HG02678 (cell line): ENCODE measurements at regions not wholly inside any gene's neighbourhood (a gene's known extent, or its start where the extent isn't known, plus 50 kb on each side); places are given as distances from the start of the nearest gene placed in this dataset.

Experiments used
- ATAC-seq: cut with Tn5 transposase; IDR thresholded peaks from one replicate; pipeline ENCODE4 v1.9.1; 2021; ENCODE audit warnings: mild to moderate bottlenecking, moderate library complexity; ENCODE audit not compliant: unreplicated experiment

DNA sequence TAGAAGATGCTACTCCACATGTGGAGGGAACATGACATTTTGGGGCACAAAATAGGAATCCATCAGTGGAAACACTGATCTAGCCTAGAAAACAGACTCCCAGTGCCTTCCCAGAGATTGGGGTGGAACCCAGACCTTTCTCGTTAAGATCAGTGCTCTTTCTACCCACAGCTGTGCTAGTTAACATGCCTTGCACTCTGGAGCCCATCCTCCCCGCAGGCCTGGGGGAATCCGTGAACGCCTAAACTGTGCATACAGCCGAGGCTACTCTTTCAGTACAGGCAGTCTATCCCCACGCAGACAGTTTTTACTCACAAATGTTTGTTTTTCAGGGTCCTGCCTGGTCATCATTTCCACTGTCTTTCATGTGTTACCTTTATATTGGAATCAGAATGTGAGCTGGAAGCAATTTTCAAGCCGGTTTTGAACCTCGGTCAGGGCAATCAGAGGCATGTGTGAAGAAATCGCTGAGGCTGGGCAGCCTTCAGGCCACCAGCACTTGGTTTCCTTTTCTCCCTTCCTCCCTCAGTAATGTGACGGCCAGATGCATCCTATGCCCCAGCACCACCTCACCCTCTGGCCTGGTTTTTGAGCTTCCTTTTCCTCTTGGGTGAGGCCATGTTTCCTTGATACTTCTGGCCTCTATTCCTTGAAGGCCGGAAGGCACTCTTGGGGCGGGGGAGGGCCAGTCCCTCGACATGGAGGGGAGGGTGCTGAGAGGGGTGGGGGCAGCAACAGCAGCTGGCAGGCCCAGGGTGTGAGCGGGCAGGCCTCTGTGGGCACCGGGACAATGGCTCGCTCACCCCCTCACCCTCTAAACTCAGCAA is 123.6 kb upstream of the GALNT15 start:
- no peak for ATAC-seq

DNA sequence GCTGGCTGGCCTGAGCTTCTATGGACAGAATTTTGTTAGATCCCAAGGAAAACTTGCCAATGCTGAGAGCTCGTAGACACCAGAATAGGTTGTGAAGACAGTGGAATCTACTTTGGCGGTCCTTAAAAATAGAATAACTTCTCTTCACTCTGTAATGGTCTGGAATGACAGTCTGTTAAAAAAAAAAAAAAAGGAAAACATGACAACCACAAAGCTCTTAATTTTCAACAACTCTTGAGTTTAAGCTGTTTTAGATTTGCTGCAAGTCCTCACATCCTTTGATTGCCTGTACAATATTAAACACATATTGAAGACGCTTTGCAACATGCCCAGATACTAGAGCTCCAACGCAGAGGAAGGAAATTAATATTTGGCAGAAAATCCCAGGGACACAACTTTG is 122.8 kb upstream of the GALNT15 start:
- no peak for ATAC-seq

DNA sequence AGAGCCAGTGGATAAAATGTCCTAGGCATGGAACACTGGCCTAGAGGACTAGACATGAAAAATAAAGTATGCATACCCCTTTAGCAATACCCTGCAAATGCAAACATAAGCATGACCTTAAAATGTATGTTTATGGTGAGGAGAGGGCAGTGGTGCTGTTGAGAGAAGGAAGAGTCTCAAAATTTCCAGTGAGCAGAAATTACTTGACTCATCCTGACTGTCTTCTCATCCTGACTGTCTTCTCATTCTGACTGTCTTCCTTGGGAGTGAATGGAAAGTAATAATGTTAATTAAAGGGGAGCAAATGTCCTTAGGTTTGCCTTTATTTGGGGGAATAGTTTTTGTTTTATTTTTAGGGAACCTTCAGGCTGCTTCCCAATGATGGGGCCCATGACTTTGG is 121.5 kb upstream of the GALNT15 start:
- ATAC-seq = no peak

DNA sequence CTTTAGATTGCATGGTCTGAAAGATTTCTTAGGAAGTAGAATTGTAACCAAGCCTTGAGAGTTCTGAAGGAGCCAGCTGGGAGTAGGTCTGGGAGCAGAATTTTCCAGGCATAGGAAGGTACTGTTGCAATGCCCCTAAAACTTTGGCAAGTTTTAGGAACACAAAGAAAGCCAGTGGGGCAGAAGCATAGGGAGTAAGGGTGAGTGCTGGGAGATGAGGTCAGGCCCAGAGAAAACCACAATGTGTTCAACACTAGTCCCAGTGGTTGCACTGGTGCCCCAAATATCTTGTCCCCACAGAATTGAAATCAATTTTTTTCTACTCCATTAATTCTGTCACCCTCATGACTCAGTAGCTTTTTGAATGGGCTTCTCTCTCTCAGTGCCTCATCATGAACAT is 120.7 kb upstream of the GALNT15 start:
- ATAC-seq = no peak

DNA sequence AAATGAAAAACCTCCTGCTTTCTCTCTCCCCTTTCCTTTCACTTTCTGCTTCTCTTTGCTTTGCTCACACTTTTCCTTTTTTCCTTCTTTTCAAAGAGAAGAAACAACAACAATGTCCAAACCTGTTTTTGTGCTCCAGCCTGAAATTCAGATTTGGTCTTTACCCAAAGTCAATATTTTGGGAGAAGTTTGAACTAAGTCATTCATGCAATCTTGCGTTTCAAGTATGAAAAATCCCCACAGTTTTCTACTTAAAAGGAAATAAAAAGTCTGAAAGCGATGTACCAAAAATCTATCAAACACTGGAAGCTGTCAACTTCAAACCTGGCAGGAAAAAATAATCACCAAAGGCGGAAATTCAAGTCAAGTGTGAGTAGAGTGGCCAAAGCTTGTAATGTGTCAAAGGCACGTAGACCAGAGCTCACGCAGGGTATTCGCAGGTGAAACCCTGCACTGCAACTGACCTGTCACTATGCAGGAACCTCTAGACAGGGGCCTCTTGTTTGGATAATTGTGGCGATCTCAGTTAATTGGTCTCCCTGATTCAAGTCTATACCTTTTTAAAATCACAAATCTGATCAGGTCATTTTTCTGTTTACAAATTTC is 118.8 kb upstream of the GALNT15 start:
- ATAC-seq = no peak

DNA sequence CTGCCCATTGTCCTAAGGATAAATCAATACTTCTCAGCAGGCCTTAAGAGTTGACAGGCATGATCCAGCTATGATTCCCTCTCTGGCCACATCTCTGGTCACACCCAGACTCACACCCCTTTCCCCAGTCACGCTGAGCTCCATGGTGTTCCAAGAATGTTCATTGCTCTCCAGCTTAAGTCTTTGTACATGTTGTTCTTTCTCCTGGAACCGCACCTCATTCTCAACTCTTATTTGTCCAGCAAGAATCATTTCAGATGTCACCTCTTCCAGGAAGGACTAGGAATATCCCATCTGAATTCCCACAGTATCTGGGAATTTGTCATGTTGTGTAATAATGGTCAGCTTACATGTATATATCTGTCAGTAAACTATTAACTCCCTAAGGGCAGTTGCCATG is 118.3 kb upstream of the GALNT15 start:
- ATAC-seq = no peak

DNA sequence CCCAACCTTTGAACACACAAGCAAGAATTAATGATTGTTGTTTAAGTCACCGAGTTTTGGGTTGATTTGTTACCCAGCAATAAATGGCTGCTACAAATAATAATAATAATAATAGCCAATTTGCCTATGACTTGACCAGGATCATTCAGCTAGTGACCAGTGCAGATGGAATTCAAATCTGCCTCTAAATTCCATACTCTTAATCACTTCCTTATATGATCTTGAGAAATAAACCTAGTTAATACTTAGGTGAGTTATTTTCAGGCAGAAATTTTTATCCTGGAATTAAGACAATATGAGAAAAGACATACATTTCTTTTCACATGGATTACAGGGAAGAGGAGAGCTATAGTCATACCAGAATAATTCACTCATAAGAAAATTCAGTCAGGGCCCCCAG is 116.0 kb upstream of the GALNT15 start:
- ATAC-seq = no peak

DNA sequence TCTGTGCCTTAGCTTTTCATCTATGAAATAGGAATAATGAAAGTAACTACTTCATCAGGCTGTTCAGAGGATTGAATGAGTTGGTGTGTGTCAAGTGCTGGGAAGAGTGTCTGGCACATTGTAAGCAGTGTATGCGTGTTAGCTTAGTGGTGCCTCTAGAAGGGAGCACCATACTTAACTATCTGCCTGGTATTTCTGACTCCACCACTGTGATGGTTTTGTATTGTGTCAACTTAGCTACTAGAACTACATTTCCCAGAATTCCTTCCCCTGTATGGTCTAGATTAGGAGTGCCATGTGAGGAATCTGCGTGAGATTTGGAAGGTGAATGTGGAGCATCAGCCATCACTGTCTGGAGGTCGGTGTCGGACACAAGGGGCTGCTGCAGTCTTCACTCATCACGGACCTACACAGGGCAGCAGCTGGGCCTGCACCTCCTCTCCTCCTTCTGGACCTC is 115.4 kb upstream of the GALNT15 start:
- ATAC-seq = no peak

DNA sequence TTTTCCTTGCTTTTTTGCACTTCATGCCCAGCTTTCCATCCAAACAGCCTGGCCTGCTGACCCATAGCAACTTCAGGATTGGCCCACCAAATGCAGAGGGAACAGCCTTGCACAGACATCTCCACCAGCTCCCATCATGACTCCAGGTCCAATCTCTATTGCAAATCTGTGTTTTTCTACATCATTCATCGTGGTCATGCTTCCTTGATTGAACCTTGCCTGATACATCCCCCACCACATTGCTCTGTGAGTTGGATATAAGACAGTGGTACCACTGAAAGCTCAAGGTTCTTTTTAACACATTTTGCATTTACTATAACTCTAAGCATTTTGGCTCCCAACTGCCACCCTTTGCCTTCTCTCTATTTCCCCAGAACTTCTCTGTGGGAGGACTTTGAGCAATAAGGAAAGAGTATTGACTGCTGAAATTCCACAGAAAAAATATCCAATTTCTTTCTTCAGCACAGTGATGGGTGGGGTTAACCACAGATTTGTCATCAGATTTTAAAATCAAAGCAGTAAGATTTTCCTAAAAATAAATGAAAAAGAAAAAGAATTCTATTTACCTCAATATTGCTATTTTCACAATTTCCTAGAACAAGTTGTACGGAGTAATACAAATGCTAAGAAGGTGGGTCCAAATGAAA is 114.6 kb upstream of the GALNT15 start:
- no peak for ATAC-seq

DNA sequence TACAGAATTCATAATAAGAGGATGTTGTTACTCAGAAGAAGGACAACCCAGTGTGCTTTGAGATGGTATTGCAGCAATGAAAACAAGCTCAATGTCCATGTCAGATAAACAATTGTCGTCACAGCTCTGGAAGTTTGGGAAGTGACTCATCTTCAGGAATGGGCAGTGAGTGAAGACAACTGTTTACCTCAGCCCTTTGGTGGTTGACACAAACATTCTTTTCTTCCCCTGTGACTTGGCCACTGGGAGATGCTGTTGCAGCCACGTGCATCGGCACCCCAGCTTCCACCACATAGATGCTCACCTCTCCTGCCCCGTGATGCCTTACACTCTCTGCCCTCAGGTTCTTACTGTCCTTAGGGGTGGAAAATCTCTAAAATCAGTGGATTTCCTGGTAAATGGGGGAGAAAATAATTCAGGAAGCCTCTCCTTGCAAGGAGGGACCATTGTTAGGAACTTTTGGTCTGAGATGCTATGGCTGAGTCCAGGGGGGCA is 114.1 kb upstream of the GALNT15 start:
- ATAC-seq = no peak

DNA sequence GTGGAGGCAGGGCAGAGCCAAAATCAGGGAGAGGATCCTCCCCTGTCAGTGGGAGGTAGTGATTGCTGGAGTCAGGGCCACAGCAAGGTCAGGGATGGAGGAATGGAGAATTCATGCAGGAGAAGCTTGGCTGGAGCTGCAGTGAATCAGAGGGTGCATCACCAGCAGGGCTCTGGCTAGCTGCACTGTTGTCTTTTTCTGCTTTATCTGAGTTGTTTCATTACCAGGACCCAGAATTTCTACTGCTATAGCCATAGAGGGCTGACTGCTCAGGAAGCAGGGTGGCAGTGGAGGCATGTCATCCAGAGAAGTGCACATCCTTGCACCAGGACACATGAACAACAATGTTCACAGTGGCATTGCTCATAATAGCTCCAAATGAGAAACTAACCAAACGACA is 113.5 kb upstream of the GALNT15 start:
- no peak for ATAC-seq

DNA sequence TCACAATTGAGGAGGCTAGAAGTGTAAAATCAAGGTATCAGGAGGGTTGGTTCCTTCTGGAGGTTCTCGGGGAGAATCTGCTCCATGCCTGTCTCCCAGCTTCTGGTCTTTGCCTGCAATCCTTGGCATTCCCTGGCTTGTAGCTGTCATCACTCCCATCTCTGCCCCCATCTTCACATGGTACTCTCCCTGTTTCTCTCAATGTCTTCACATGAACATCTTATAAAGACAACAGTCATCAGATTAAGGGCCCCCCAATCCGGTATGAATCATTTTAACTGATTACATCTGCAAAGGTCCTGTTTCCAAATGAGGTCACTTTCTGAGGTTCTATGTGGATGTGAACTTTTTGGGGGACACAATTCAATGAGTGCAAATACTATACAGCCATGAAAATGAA is 113.0 kb upstream of the GALNT15 start:
- no peak for ATAC-seq

DNA sequence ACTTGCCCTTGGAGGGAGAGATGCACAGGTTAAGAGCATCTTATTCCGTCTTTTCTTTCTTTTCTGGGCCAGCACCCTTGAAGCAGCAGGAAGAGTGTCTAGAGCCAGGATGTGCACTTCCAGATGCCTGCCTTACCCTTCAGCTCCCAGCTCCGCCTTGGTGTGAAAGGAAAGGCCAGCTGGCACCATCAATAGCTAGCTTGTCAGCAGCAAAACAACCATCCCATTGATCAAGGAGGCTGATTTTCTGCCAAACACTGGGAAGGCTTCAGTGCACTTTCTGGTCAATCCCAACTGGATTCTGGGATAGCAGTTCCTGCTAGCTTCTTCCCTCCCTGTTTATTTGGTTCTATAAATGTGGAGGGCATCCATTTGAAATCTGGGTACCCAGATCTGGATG is 110.9 kb upstream of the GALNT15 start:
- ATAC-seq = no peak

DNA sequence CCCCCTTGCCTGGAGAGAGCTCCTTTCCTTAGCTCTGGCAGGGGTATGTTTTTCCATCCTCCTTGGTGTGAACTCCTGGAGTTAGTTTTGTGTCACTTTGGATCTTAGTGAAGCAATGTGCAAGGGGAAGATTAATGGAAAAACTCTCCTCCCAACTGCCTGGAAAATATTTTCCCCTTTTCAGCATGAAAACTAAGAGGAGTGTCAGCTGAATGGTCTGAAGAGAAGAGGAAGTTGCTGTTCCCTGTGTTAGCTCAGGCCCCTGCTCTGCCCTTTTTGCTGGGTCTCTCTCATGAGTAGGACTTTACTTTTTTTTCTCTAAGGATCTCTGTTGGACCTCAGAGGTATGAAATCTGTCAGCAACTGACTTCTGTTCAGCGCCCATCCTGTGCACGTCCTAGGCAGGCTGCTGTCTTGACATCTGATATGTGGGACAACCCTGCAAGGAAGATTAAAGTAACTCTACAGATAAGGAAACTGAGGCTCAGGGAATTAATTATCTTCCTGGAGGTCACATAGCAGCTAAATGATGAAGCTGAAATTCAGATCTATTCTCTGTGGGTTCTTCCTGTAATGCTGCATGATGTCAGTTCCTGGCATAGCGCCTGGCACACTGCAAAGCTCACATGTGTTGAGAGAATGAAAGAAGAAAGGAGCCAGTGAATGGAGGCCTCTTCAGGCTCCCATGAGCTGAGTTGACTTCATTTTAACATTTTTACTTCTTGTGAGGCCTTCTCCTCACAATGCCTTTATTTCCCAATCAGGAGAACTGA is 109.7 kb upstream of the GALNT15 start:
- ATAC-seq = no peak

DNA sequence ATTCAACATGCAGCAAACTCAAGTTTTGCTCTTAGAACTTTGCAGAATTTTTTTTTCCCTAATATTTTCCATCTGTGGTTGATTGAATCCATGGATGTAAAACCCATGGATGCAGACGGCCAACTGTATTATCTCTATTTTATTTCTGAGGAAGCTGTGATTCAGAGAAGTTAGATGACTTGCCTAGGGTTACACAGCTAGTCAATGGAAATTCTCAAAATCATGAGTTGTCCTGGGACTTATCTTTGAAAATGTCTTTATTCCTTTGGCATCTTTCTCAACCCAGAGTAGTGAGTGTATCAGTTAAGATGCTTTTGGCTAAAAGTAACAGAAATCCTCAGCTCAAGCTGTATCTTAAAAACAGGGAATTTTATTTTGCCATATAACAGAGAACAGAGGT is 107.9 kb upstream of the GALNT15 start:
- no peak for ATAC-seq

DNA sequence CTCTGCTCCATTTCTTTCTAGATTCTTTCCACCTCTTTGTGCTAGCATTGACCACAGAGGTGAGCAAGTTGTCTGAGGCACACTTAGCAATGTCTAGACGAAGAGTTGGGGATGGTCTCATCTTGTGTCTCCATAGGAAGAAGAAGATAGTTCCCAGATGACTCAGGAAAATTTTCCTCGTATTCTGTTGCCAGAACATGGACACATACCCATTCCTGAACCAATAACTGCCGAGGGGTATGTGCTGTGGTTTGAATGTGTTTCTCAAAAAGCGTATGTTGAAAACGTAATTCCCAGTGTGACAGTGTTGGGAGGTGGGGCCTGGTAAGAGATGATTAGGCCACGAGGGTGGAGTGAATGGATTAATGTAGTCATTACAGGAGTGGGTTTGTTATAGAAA is 107.5 kb upstream of the GALNT15 start:
- no peak for ATAC-seq

DNA sequence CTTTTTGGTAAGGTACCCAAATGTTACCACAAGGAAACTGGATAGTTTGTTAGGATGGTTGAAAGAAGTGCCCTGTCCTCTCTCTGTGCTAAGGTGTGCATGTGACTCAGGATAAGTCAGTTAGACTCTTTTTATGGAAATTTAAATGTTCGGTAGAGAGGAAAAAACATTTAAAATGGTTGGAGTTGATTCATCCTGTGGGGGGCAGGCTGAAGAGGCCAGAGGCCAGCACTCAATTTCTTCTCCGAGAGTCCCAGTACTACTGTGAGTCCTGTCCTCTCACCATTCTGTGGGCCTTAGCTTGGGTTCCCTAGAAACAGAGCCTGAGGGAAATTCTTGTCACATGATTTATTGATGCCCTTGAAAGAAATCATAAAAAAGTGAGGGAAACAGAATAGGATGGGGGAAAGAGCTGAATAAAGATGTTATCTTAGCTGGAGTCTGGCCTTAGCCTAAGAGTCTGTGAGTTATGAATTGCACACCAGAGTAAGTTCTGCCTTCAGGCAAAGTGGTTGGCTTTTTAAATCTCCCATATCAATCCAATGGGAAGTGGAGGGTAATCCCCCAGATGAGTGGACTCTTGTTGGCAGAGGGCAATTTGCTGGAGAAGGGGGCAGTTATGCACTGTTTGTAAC is 106.5 kb upstream of the GALNT15 start:
- ATAC-seq = no peak

DNA sequence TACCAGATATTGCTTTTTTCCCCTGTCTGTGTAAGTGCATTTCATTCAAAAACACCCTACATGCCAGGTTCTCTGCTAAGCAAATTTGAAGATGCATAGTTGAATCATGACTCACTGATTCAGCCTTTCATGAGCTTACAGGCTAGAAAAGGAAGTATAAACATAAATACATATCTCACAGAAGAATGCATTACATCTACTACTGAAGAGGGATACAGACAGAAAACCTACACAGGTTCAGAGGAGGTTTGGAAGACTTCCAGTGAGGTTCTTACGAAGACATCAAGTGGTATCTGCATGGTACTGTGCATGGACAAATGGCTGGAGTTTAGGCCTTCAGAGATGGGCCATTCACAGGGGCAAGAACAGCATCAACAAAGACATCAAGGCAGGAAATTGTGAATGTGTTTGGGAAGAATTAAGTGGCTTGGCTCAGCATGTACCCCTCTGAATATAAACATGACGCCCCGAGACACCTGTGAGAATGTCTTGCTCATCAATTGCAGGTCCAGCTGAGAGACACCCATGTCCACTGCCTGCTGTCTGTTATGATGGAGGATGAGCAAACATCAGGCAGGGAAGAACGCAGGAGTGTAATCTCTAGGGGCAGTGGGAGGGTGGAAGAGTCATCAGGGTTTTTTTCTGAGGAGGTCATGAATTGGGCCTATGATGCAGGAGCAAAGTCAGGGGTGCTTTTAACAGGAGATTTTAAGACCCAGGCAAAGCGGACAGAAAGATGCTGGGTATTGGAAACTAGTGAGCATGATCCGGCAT is 105.1 kb upstream of the GALNT15 start:
- no peak for ATAC-seq

DNA sequence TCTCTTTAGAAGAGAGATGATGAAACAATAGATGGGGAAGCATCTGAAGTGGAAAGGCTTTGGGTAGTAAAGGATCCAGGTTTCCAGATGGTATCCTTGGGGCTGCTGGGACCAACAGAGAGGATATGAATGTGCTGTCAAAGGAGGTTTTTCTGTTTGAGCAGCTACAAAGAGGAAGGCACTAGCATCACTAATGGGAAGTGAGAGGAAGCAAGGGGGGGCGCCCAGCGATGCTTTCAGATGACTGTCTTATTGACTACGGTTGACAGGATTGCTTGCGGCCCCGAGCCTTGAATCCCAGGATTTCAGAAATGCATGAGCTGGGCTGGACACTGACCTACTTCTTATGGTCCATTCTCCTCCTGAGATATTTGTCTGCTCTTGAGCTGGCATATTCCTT is 103.8 kb upstream of the GALNT15 start:
- no peak for ATAC-seq

DNA sequence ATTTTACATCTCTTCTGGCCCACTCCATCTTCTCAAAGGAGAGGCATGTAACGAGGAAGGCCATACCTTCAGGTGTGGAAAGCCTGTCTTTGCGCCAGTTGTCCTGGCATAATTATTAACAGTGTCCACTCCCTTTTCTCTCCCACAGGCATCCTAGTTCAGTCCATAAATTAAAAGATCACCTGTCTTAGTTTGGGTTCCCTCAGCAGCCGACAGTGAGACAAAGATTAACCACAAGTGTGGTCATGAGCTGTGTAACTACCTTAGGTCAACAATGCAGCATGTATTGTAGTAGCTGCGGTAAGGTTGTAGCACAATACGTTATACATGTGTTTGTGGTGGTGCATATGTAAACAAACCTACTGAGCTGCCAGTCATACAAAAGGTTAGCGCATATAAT is 103.3 kb upstream of the GALNT15 start:
- no peak for ATAC-seq
